Loucy (cell line): ENCODE measurements at regions not wholly inside any gene's neighbourhood (a gene's known extent, or its start where the extent isn't known, plus 50 kb on each side); places are given as distances from the start of the nearest gene placed in this dataset.

Experiments
- H2AFZ ChIP-seq: fragments of 200-600 bp; sonication (generic); 2 replicates; pipeline ENCODE4 v1.6.0; 2016; ENCODE audit warnings: antibody characterized with exemption, mild to moderate bottlenecking, low read length, moderate library complexity
- H3F3A ChIP-seq: fragments of 200-600 bp; 2 replicates; pipeline ENCODE4 v1.6.0; 2016; ENCODE audit warnings: antibody characterized with exemption, low read depth, mild to moderate bottlenecking
- H3K27me3 ChIP-seq: fragments of 200-600 bp; sonication (generic); 2 replicates; pipeline ENCODE4 v1.6.1; 2014; ENCODE audit warnings: low read length, mild to moderate bottlenecking; ENCODE audit not compliant: insufficient read depth, poor library complexity, severe bottlenecking
- H3K36me3 ChIP-seq: fragments of 200-600 bp; sonication (generic); 2 replicates; pipeline ENCODE4 v1.6.1; 2016; ENCODE audit warnings: low read length; ENCODE audit not compliant: insufficient read depth
- H3K4me1 ChIP-seq: fragments of 200-600 bp; sonication (generic); 2 replicates; pipeline ENCODE4 v1.5.1; 2014; ENCODE audit warnings: low read length, mild to moderate bottlenecking; ENCODE audit not compliant: insufficient read depth, poor library complexity, severe bottlenecking
- H3K4me2 ChIP-seq: fragments of 200-600 bp; sonication (generic); 2 replicates; pipeline ENCODE4 v1.6.0; 2014; ENCODE audit warnings: antibody characterized with exemption, low read length, low read depth, mild to moderate bottlenecking; ENCODE audit not compliant: poor library complexity, severe bottlenecking
- H3K4me3 ChIP-seq: fragments of 200-600 bp; sonication (generic); 2 replicates; pipeline ENCODE4 v1.5.1; 2014; ENCODE audit warnings: low read length, mild to moderate bottlenecking, mixed read lengths; ENCODE audit not compliant: poor library complexity, severe bottlenecking
- H3K79me2 ChIP-seq: fragments of 200-600 bp; sonication (generic); 2 replicates; pipeline ENCODE4 v1.6.1; 2014; ENCODE audit warnings: low read length; ENCODE audit not compliant: insufficient read depth
- H3K9ac ChIP-seq: fragments of 200-600 bp; sonication (generic); 2 replicates; pipeline ENCODE4 v1.6.0; 2014; ENCODE audit warnings: mild to moderate bottlenecking, low read depth, low read length, moderate library complexity; ENCODE audit not compliant: poor library complexity, severe bottlenecking
- H3K9me2 ChIP-seq: fragments of 200-600 bp; sonication (generic); replicated peaks from 2 replicates; pipeline ENCODE4 v1.6.1; 2016; ENCODE audit warnings: low read depth, low read length, mixed read lengths
- H3K9me3 ChIP-seq: fragments of 200-600 bp; sonication (generic); 2 replicates; pipeline ENCODE4 v1.6.1; 2014; ENCODE audit warnings: mild to moderate bottlenecking, antibody characterized with exemption, low read length, low read depth; ENCODE audit not compliant: insufficient read depth
- H4K20me1 ChIP-seq: fragments of 200-600 bp; sonication (generic); 2 replicates; pipeline ENCODE4 v1.6.0; 2014; ENCODE audit warnings: antibody characterized with exemption, low read length, mild to moderate bottlenecking; ENCODE audit not compliant: insufficient read depth, poor library complexity, severe bottlenecking
- CTCF ChIP-seq: fragments of 200-600 bp; sonication (generic); conservative IDR thresholded peaks from 2 replicates; pipeline ENCODE4 v1.5.1; 2014; ENCODE audit warnings: mild to moderate bottlenecking, antibody characterized with exemption, low read length
- EZH2phosphoT487 ChIP-seq: fragments of 200-600 bp; IDR thresholded peaks from 2 replicates; pipeline ENCODE4 v1.6.1; 2018; ENCODE audit warnings: antibody characterized with exemption, mild to moderate bottlenecking, moderate library complexity, borderline replicate concordance

DNA sequence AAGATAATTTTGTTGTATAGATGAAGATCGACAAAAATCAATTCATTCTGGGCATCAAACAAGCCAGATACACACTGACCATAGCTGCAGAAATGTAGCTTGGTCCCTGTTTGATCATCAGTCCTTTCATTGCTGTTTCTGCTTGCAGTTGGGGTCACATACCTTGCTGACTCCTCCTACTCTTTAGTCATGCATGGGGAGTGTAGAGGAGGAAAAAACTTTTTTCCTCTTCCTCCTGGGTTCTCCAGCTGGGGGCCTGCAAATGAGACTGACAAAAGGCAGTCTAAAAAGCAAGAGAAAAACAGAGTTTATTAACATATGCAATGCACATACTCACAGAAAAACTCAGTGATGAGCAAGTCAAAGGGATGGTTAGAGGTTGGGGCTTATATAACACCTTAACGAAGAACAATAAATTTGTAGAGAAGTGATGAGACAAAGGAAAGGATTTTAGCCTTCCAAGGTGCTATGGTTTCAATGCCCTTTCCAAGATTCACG lies 105.8 kb downstream of the QRSL1 start:
- no peak overlapping the region for H3K9ac ChIP-seq
- no peaks in the 10 kb centered on the region for H4K20me1 ChIP-seq
- H3K9me2 ChIP-seq = no peaks in the 10 kb centered on the region
- H3F3A ChIP-seq = no peaks in the 10 kb centered on the region
- no peaks in the 10 kb centered on the region for H3K4me1 ChIP-seq
- no peak overlapping the region for H3K4me2 ChIP-seq
- H3K79me2 ChIP-seq = no peaks in the 10 kb centered on the region
- H3K27me3 ChIP-seq = no peaks in the 10 kb centered on the region
- no peak for TF ChIP-seq EZH2phosphoT487
- no peak for TF ChIP-seq CTCF
- no peak overlapping the region for H2AFZ ChIP-seq
- no peaks in the 10 kb centered on the region for H3K36me3 ChIP-seq
- no peaks in the 10 kb centered on the region for H3K9me3 ChIP-seq
- no peak overlapping the region for H3K4me3 ChIP-seq

DNA sequence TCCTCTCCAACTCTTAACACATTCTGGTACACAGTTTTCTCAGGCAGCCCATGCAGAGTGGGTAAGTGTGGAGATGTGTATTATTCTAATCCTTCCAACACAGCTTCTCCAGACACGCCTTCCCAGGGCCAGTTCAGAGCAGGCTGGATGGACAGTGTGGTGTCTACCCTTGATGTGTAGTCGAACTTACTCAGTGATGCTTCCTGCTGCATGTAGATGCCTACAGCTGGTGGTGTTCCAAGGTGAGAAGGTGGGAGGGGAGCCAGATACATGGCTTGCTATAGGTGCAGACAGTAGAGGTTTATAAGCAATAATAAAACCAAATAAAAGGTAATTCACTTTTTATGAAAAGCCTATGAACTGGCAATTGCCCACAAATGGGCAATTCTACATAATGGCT lies 104.0 kb downstream of the QRSL1 start:
- no peaks in the 10 kb centered on the region for H3K9me2 ChIP-seq
- no peaks in the 10 kb centered on the region for H3K79me2 ChIP-seq
- no peaks in the 10 kb centered on the region for H3K36me3 ChIP-seq
- no peaks in the 10 kb centered on the region for H4K20me1 ChIP-seq
- H3K9me3 ChIP-seq = no peaks in the 10 kb centered on the region
- TF ChIP-seq EZH2phosphoT487 = no peak
- no peak for TF ChIP-seq CTCF
- H3K4me1 ChIP-seq = no peaks in the 10 kb centered on the region
- H3F3A ChIP-seq = no peaks in the 10 kb centered on the region
- no peak overlapping the region for H3K4me3 ChIP-seq
- H3K4me2 ChIP-seq = no peak overlapping the region
- H2AFZ ChIP-seq = no peak overlapping the region
- no peaks in the 10 kb centered on the region for H3K27me3 ChIP-seq
- H3K9ac ChIP-seq = no peak overlapping the region

- Histone ChIP-seq H3K4me3 (no peak overlapping the region), H3K9me2 (no peaks in the 10 kb centered on the region), H3K9me3 (no peaks in the 10 kb centered on the region), H3K36me3 (no peaks in the 10 kb centered on the region), H3K27me3 (no peaks in the 10 kb centered on the region), H4K20me1 (no peaks in the 10 kb centered on the region), H3K9ac (no peak overlapping the region), H3K79me2 (no peaks in the 10 kb centered on the region), H3F3A (no peaks in the 10 kb centered on the region), H2AFZ (no peak overlapping the region), H3K4me1 (no peaks in the 10 kb centered on the region), H3K4me2 (no peak overlapping the region)
- TF ChIP-seq CTCF (no peak), EZH2phosphoT487 (no peak)
Measured at GRCh38 chr6:106732376-106732940, 103.1 kb downstream of the QRSL1 start.
